NCI-H2081 treated with DMSO at 0.1 percent for 48 hours (cell line): ENCODE measurements at regions not wholly inside any gene's neighbourhood (a gene's known extent, or its start where the extent isn't known, plus 50 kb on each side); places are given as distances from the start of the nearest gene placed in this dataset.
"Not testable (repeated sequence)": the region's sequence is repeated elsewhere in the genome, so short reads cannot be mapped to it uniquely, and the experiment has no call there.

ENCODE experiments used
- DNase-seq: peaks from one replicate; lab custom pipeline; 2025; lab: John Stamatoyannopoulos, UW

DNA sequence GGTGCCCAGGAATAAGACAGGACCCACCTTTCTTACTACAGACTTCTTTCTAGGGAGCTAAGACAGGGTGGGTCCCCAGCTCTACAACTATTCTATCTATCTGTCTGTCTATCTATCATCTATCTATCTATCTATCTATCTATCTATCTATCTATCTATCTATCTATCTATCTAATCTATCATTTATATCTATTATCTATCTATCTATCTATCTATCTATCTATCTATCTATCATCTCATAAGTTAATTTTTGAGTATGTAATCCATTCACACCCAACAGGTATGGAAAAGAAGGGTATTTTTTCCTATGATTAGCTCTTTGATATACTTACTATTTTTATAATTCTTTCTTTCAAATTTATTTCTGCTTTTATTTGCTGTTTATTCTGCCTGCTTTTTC, 55.9 kb downstream of the BAMBI start:
- DNase-seq = no peak

DNA sequence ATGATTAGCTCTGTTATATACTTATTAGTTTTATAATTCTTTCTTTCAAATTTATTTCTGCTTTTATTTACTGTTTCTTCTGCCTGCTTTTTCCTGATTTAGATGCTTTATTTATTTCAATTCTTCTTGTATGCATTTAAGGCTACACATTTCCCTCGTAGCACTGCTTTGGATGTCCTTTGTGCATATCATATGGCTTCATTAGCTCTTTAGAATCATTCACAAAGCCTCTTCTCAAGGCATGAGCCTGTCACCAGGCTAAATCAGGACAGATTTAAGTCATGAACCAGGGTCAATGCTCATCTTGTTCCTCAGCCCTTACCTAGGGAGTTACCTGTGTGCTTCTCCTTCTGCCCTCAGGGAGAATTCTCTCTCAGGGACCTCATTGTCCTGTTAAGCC, 56.3 kb downstream of the BAMBI start:
- DNase-seq = no peak

DNA sequence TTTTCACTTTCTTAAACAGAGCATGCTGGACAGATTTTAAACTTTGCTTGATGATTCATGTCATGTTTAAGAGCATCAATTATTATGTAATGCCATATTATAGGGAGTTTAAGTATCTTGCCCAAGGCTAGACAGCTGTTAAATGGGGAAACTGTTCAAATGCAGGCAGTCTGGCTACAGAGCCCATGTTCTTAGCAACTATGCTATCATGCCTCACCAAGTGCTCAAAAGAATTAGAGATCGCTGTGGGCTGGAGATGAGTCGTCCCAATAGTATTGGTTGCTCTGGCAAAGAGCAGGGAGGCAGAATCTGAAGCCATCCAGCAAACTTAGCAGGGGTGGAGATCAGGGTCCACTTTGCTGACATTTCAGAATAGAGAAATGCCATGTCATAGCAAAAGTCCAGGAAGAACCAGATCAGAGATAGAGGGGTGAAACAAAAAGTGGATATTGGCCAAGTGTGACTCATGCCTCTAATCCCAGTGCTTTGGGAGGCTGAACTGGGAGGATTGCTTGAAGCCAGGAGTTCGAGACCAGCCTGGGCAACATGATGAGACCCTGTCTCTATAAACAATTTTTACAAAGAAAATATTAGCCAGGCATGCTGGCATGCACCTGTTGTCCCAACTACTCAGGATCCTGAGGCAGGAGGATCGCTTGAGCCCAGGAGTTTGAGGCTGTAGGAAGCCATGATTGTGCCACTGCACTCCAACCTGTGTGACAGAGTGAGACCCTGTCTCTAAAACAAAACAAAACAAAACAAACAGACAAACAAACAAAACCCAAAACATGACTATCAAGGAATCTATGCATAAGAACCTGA, 57.8 kb downstream of the BAMBI start:
- DNase-seq = no peak

DNA sequence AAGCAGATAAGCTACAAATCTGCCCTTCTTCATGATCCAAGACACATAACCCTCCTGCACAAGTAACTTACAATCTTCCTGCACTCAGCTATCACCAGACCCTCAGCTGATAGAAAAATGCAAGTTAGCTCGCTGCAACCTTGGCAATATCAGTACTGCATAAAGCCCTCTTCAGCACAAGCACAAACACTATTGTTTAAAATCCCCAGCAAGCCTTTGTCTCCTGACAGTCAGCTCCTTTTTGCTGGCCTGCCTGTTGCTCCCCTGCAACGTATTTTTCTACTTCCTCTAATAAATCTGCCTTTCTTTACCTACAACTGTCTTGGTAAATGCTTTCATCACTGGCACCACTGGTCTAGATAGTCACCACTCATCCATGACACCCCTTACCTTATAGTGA, 59.8 kb downstream of the BAMBI start:
- no peak for DNase-seq

DNA sequence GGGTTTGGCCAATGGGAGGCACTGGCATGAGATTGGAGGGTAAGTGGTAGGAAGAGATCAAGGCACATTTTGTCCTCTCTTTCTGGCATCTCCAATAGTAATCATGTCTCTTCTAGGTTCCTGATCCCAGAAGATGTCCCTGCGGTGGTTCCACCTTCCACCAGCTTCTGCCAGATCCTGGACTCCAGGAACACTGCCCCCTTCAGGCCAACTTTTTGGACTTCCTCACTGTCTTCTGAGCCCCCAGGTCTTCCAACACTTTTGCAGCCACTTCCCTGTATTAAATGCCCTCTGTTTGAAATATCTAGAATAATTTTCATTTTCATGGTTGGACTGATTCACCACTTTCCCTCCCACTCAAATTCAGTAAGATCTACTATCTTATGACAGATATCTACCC, 60.9 kb downstream of the BAMBI start:
- no peak for DNase-seq

DNA sequence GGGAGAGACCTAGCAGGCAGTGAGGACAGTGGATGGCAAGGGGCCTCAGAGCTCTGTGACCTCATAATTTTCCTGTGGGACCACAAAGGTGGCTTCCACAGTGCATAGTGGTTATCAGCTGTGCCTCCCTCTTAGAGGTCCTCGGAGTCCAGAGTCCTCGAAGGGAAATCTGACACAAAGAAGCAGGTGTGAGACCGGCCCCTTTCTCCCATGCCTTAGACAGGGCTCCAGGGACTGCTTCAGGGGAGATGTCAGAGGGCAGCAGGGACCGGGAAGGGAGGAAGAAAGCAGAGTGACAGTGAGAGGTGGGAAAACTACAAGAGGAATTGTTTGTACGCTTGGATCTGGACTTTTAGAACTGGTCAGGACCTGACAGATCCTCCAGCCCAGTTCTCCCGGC, 66.3 kb downstream of the BAMBI start:
- no peak for DNase-seq

DNA sequence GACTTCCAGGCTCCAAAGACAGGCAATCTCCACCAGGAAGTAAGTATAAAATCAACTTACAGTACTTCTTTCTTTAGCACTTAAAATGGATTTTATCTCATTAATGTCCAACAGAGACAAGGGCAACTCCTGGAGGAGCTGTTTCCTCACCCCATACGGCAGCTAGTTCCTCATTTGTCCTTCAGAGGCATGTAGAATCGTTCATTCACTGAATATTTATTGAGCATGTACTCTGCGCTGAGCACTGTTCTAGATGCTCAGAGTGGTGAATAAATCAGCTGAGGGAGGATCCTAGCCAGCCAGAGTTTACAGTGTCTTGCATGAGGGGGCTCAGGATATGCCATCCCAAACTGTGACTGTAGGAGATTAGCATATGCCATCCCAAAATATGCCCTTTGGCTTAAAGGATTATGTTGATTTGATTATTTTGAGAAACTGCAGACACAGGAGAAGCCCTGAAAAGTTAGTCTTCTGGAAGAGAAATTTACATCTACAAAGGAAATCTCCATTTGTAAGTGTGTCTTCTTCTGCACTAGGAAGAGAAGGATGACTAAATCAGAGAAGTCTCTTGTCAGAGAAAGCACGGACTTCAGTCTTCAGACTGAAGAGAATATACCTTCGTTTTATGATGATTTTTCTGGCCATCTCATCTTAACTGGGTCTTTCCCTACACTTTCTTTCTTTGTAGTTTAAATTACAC, 66.9 kb downstream of the BAMBI start:
- DNase-seq = no peak

DNA sequence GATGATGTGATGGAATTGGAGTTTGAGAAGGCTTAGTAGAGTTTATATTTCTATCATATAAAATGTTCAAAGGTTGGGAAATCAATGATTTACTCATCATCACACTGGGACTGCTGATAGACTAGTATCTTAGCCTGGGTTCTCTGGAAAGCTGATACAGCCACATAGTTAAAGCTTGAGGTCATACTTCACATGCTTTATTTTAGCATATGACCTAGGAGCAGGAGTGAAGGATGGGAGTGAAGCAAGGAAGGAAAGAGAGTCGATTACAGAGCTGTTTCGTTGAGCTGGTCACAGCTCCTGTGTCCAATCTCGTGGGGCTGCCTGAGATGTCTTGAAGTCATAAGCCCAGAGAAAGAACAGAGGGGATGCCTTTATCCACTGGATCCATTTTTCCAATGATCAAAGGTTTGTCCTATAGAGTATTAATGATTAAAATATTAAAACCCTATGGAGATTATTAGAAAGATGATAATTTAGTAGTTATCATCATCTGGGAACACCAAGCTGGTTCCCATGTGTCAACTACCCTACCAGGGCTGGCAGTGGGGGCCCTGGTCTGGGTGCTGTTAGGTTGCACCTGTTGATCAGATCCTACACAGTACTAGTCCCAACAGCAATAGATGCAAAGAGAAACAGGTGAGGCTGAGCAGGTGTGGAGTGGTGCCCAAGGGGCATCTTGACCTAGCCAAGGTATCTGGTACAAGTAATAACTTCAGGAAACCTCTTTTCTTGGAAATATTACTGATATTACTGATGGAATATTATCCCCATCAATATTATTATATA, 77.8 kb downstream of the BAMBI start:
- DNase-seq = no peak

DNA sequence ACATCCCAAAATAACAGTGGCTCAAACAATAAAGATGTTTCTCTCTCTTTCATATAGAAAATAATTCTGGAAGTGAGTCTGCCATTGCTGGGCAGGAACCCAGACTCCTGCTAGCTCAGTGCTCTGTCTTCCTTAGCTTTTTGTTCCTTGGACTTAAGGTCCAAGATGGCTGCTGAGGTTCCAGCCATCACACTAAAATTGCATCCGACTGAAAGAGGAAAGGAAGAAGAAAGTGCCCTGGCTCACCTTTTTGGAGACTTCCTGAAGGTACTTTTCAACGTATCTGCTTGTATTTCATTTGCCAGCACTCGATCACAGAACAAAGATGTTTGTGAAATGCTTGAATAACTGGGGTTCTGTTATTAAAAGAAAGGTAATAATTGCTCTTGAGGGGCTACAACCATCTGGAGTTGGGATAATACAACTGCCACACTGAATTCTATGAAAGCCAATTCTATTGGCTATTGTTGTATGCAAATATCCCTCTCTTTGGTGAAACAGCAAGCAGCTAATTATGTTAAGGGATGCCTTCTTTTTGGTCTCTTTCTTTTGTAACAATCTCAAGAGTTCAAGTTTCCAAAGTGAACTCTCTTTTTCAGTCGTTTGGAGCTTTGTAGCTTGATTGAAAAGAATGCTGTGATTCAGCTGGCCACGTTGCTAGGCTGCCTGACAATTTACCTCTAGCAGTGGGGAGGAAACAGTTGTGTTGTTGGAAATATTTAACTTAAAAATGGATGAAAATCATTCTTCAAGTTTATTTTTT, 83.9 kb downstream of the BAMBI start:
- DNase-seq = no peak

DNA sequence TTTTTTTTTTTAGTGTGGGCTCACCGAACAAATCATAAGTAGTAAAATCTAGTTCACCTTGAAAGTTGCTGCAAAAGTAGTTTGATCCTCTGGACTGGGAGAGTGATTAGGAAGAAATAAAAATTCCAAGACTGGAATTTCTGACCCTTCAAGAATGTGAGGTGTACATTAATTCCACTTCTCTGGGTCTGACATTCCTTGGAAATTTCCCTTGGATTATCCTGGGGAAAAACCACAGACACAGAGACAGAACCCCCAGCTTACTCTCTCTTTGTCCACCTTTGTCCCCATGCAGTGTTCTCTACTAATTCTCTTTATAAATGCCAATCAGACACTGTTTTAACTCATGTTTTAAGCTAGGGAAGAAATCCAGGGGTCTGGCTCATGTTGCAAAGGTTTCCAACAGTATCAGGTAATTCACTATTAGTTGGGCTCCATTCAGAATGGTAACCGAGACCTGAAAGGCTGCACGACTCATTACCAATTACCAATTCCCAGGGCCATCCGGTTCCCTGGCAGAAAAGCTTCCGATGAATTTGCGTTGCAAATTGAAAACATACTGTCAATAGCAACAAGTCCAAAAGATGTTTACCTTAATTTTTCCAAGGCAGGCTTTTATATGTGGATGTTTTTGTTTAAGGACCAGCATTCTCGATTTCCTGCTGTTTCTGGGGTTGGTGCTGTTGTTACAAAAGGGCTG, 86.3 kb downstream of the BAMBI start:
- DNase-seq = no peak

DNA sequence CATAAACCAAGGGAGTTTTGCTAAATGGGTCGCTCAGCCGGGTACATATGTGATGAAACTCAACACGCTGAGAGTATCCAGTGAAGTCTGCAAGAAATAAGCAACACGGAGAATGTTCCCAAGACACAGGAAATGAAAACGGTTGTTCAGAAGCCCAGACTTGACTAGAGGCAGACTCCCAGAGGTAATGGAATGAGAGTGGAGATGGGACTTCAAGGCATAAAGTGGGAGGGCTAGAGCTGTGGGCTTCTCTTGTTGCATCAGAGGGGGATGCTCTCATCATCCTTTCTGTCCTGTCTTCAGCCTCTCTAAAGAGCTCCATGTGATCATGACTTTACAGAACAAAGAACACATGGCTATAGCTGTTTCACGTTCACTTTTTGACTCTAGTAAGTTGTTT, 88.3 kb downstream of the BAMBI start:
- DNase-seq = no peak

DNA sequence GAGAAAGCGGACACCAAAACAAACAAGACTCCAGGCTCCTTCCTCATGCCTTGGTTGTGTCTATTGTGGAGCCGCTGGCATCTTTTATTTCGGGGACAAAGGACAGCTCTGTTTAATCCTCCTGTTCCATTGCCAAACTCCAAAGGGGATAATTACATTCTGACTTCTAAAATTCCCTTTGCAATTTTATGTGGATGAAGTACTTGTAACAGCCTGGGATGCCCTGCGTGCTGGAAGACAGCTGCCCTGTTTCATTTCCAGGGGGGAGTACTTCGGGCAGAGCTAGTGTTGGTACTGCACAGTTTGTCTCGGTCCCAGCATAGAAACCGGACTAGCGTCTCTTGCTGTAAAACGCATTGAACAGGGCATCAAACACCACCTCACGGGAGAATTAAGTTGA, 90.9 kb downstream of the BAMBI start:
- DNase-seq = no peak

DNA sequence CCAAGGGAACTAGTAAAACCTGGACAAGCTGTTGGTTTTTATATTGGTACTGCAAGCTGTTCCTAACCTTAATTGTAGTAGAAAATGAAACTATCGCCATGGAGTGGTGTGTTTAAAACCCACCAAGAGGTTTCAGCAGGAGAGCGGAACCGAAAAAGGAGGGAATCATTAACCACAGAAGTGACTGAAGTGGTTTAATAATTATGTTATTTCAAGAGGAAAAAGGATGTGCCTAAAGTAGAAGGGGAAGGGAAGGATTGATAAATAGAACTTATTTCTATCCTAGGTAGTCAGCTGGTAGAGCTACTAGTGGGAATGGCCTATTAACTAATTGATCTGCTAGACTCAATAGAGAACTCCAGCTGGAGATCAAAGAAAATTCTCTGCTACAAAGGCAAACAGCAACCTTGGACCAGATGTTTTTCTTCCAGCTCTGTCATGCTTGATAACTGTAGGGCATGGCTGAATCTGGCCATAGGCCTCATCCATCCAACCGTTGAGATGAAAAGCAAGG, 91.8 kb downstream of the BAMBI start:
- DNase-seq = no peak

DNA sequence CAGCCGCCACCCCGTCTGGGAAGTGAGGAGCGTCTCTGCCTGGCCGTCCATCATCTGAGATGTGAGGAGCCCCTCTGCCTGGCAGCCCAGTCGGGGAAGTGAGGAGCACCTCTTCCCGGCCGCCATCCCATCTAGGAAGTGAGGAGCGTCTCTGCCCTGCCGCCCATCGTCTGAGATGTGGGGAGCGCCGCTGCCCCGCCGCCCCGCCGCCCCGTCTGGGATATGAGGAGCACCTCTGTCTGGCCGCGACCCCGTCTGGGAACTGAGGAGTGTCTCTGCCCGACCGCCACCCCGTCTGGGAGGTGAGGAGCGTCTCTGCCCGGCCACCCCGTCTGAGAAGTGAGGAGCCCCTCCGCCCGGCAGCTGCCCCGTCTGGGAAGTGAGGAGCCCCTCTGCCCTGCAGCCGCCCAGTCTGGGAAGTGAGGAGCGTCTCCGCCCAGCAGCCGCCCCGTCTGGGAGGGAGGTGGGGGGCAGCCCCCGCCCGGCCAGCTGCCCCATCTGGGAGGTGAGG, 94.3 kb downstream of the BAMBI start:
- not testable (repeated sequence) for DNase-seq

DNA sequence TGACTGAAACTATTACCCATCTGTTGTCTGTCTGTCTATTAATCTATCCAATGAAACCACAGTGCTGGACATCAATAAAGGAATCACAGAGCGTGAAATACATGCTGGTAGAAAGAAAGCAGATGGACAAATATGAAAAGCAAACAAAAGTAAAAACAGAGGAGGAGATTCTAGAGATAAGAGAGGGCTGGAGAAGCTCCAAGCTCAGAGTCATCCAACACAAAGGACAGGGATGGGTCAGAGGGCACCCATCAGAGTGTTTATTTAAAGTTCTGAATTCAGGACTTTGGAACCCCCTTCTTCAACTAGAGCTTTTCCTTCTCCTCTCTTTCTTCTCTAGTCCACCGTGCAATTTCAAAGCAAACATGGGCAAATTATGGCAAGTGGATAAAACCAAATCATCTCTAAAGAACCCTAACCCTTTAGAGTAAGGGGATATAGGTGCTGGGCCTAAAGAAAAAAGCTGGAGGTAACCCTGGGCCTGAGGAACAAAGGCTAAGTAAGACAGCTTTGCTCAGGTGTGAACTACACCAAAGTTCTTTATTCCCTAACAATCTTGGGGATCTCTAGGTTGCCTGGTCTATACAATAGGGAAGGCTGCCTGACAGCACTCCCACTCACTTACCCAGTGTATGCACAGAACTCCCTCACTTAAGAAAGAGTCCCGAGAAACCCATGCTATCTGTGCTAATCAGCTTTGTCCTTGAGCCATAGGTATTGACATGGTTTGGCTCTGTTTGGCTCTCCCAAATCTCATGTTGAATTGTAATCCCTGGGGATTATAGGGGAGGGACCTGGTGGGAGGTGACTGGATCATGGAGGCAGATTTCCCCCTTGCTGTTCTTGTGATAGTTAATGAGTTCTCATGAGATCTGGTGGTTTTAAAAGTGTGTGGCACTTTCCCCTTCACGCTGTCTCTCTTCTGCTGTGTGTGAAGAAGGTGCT, 97.0 kb downstream of the BAMBI start:
- DNase-seq = no peak

DNA sequence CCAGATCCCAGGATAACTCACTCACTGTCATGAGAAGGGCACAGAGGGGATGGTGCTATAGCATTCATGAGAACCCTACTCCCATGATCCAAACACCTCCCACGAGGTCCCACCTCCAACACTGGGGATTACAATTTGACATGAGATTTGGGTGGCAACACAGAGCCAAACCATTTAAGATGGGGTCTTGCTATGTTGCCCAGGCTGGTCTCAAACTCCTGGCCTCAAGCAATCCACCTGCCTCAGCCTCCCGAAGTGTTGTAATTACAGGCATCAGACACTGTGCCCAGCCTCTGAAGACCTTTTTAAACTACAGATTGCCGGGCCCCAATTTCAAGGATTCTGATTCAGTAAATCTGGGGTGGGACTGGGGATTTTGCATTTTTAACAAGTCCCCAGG, 98.5 kb downstream of the BAMBI start:
- DNase-seq = no peak

DNA sequence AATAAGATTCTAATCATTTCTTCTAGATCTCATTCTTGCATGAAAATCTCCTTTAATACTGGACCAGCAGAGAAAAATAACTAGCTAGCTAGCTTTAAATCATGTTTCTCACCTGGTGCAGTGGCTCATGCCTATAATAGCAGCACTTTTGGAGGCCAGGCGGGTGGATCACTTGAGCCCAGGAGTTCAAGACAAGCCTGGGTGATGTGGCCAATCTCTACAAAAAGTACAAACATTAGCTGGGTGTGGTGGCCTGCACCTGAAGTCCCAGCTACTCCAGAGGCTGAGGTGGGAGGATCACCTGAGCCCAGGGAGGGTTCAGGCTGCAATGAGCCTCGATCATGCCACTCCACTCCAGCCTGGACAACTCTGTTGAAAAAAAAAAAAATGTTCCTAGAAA, 99.2 kb downstream of the BAMBI start:
- no peak for DNase-seq

DNA sequence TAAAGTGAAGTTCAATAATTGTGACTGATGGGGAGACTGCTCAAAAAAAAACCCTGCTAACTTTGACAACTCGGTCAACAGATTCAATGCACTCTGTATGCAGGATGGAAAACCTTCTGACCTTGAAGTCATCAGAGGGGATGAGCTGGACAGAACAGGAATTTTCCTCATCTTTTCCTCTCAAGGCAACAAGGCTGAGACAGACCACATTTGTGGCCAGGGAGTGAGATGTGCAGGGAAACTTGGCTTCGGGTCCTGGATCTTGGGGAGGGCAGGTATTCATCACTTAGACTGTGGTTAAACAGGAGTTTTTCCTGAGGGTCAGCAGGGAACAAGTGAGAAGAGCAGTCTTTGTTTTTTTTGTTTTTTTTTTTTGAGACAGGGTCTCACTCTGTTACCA, 100.6 kb downstream of the BAMBI start:
- no peak for DNase-seq

DNA sequence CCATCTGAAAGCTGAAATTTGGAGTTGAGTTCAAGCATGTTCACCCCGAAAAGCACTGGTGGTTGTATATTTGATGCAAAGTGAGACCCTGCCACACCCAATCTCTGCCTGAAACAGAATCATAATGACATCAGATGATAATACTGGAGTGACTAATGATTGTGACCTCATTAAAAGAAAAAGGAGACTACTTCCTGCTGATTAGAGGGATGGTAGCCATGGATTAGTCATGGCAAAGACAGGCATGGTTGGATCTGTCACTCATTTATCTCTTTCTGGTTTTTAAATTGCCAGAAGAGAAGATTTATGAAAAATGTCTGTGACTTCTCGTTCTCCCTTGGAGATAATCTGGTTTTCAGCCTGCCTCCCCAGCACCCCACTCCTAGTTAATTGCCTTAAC, 101.2 kb downstream of the BAMBI start:
- DNase-seq = no peak

DNA sequence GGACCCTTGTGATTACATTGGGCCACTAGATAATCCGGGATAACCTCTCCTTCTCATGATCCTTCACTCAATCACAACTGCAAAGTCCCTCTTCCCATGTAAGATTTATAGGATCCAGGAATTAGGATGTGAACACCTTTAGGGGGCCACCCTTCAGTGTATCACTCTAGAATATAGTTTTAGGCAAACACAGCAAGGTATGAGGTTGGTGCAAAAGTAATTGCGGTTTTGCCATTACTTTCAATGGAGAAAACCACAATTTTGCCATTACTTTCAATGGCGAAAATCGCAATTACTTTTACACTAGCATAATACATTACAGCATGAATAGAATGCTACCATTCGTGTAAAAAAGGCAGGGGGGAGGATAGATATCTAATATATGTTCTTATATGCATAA, 104.0 kb downstream of the BAMBI start:
- DNase-seq = no peak
